Tibial artery (tissue), 4 donors: ENCODE measurements at regions not wholly inside any gene's neighbourhood (a gene's known extent, or its start where the extent isn't known, plus 50 kb on each side); places are given as distances from the start of the nearest gene placed in this dataset.

Experiments
- DNase-seq, 2 donors: peaks; one replicate each; pipeline ENCODE4 v3.0.0-alpha.2; 2019
- H3K27ac ChIP-seq, 2 donors: fragments of 200-600 bp; sonication (generic) in 1 of 2; 1 replicate in 1 of 2; 2 replicates in 1 of 2; pipeline ENCODE4 v1.5.1; 2018 to 2019; ENCODE audit warnings: mild to moderate bottlenecking in 1 of 2
- H3K27me3 ChIP-seq, 2 donors: fragments of 200-600 bp; sonication (generic) in 1 of 2; one replicate each; pipeline versions ENCODE4 v1.5.1 to v1.6.0; 2016 to 2019
- H3K36me3 ChIP-seq, 3 donors: fragments of 200-600 bp; sonication (generic) in 2 of 3; one replicate each; pipeline ENCODE4 v1.5.1; 2016 to 2019; ENCODE audit warnings: mild to moderate bottlenecking in 2 of 3
- H3K4me1 ChIP-seq, 4 donors: fragments of 200-600 bp; sonication (generic) in 2 of 4; 1 replicate in 3 of 4; 2 replicates in 1 of 4; pipeline ENCODE4 v1.5.1; 2016 to 2019
- H3K4me3 ChIP-seq, 2 donors: fragments of 200-600 bp; sonication (generic) in 1 of 2; 1 replicate in 1 of 2; 2 replicates in 1 of 2; pipeline ENCODE4 v1.5.1; 2018 to 2019; ENCODE audit warnings: mild to moderate bottlenecking in 2 of 2
- H3K9me3 ChIP-seq, 3 donors: fragments of 200-600 bp; sonication (generic) in 1 of 3; one replicate each; pipeline ENCODE4 v1.5.1; 2016 to 2019
- intact Hi-C: fragments of 100-400 bp; cut with DNase I; formaldehyde crosslinking; loops from one replicate; pipeline ENCODE4 v1.15.0; 2023; ENCODE audit warnings: low total_unique reads
- TF ChIP-seq, protein P1 (sequence below), 2 experiments: fragments of 200-600 bp in 1 of 2; fragments of 450-650 bp in 1 of 2; IDR thresholded peaks; one replicate each; pipeline ENCODE4 v1.5.1; 2017 to 2019; ENCODE audit warnings: antibody characterized with exemption in 2 of 2, mild to moderate bottlenecking in 1 of 2, moderate library complexity in 1 of 2

DNA sequence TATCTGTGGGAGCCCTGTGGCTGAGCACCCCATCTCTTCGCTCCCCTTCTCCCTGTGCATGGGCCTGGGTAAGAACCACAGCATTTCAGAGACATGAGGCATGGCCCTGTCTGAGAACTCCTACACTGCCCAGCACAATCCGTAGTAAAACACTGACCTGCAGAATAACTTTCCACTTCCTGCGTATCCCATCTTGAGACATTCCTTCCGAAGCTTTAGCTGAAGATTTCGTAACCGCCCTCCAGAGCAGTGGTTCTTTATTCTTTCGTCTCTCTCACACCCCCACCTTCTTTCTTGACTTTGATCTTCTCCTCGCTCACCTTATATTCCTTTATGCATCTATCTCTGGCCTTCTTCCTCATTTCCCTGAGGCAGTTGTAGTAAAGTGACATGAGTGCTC is 381.1 kb downstream of the HRH4 start:
- Histone ChIP-seq H3K36me3 (no peaks in the 10 kb centered on the region), H3K27ac (no peak overlapping the region), H3K4me1 (no peaks in the 10 kb centered on the region), H3K27me3 (no peaks in the 10 kb centered on the region), H3K9me3 (no peaks in the 10 kb centered on the region), H3K4me3 (no peak overlapping the region)
- TF ChIP-seq, protein P1, sequence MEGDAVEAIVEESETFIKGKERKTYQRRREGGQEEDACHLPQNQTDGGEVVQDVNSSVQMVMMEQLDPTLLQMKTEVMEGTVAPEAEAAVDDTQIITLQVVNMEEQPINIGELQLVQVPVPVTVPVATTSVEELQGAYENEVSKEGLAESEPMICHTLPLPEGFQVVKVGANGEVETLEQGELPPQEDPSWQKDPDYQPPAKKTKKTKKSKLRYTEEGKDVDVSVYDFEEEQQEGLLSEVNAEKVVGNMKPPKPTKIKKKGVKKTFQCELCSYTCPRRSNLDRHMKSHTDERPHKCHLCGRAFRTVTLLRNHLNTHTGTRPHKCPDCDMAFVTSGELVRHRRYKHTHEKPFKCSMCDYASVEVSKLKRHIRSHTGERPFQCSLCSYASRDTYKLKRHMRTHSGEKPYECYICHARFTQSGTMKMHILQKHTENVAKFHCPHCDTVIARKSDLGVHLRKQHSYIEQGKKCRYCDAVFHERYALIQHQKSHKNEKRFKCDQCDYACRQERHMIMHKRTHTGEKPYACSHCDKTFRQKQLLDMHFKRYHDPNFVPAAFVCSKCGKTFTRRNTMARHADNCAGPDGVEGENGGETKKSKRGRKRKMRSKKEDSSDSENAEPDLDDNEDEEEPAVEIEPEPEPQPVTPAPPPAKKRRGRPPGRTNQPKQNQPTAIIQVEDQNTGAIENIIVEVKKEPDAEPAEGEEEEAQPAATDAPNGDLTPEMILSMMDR (IDR thresholded peaks at IDR 0.05) = no peak
- DNase-seq = no peak
- intact Hi-C loops = no loop called here

DNA sequence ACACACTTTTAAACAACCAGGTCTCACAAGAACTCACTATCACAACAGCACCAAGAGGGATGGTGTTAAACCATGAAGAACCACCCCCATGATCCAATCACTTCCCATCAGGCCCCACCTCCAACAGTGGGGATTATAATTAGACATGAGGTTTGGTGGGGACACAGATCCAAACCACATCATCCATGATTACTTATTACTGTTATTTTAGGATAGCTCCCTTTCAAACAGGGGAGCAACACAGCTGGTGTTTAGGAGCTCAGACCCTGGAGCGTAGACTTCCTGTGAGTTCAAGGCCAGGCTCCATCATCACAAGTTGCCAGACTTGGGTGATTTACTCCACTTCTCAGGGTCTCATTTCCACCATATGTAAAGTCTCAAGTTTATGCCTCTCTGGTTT is 382.7 kb downstream of the HRH4 start:
- no peak overlapping the region for H3K27ac ChIP-seq
- intact Hi-C loops = no loop called here
- no peaks in the 10 kb centered on the region for H3K9me3 ChIP-seq
- H3K27me3 ChIP-seq = no peaks in the 10 kb centered on the region
- no peaks in the 10 kb centered on the region for H3K4me1 ChIP-seq
- TF ChIP-seq, protein P1 (IDR thresholded peaks at IDR 0.05) = no peak
- no peak for DNase-seq
- H3K4me3 ChIP-seq = no peak overlapping the region
- no peaks in the 10 kb centered on the region for H3K36me3 ChIP-seq

DNA sequence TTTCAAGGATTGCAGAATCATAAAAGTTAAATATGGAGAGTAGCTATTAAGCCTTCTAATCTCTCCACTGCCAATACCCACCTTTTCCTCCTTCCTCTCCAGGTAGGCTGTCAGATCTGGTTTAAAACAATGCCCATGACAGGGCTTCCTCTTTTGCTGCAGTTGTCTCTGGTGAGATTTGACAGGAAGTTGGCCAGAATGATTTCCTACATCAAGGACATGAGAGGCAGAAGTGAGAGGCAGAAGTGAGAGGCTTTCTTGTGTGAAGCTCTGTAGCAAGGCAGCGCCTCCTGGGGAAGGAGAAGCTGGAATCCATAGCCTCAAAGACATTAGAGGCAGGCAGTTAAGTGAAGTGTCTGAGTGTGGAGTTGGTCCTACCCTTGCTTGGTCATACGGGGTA is 385.7 kb downstream of the HRH4 start:
- intact Hi-C loops = no loop called here
- no peaks in the 10 kb centered on the region for H3K36me3 ChIP-seq
- no peak for DNase-seq
- H3K4me1 ChIP-seq = no peaks in the 10 kb centered on the region
- no peaks in the 10 kb centered on the region for H3K9me3 ChIP-seq
- TF ChIP-seq, protein P1 (IDR thresholded peaks at IDR 0.05) = no peak
- no peak overlapping the region for H3K27ac ChIP-seq
- no peak overlapping the region for H3K4me3 ChIP-seq
- no peaks in the 10 kb centered on the region for H3K27me3 ChIP-seq

DNA sequence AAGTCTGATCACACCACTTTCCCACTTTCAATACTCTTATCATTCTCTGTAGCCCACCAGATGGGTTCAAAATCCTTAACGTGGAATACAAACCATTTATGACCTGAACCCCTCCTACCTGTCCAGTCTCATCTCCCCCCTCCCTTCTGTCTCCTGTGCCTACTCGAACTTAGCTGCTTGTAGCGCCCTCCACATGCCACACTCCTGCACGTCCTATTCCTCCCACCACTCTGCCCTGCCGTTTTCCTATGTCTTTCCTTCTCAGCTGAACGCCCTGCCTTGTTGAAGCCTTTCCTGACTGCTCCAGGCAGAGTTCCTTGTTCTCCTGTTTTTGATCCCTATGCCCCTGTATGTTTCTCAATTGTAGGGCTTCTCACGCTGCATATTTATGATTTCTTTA is 390.1 kb downstream of the HRH4 start:
- Histone ChIP-seq H3K36me3 (no peaks in the 10 kb centered on the region), H3K4me3 (no peak overlapping the region), H3K4me1 (no peaks in the 10 kb centered on the region), H3K9me3 (no peaks in the 10 kb centered on the region), H3K27ac (no peak overlapping the region), H3K27me3 (peaks cover 0 to 2% of the 10 kb centered on the region in 2 donors)
- intact Hi-C loops = no loop called here
- TF ChIP-seq, protein P1 (IDR thresholded peaks at IDR 0.05) = no peak
- DNase-seq = no peak

DNA sequence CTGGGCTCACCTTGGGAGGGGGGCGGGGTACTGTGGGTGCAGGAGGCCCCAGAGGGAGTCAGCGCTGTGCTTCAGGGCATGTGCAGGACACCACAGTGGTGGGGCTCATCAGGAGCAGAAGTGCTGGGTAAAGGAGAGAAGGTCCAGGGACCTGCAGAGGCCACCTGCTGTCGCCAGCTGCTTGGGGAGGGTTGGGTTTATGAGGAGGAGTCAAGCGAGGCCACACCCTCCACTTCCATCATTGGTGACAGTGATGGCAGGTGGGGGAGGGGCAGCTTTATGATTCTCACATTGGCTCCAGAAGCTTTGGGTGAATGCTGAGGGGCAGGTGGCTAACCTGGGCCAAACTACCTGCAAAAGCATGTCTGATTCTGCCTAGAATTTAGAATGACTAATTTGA is 392.6 kb downstream of the HRH4 start:
- Histone ChIP-seq H3K36me3 (no peaks in the 10 kb centered on the region), H3K4me3 (no peak overlapping the region), H3K9me3 (no peaks in the 10 kb centered on the region), H3K27me3 (peaks cover 0 to 2% of the 10 kb centered on the region in 2 donors), H3K27ac (no peak overlapping the region), H3K4me1 (no peaks in the 10 kb centered on the region)
- TF ChIP-seq, protein P1 (IDR thresholded peaks at IDR 0.05) = no peak
- no peak for DNase-seq
- intact Hi-C loops = no loop called here

DNA sequence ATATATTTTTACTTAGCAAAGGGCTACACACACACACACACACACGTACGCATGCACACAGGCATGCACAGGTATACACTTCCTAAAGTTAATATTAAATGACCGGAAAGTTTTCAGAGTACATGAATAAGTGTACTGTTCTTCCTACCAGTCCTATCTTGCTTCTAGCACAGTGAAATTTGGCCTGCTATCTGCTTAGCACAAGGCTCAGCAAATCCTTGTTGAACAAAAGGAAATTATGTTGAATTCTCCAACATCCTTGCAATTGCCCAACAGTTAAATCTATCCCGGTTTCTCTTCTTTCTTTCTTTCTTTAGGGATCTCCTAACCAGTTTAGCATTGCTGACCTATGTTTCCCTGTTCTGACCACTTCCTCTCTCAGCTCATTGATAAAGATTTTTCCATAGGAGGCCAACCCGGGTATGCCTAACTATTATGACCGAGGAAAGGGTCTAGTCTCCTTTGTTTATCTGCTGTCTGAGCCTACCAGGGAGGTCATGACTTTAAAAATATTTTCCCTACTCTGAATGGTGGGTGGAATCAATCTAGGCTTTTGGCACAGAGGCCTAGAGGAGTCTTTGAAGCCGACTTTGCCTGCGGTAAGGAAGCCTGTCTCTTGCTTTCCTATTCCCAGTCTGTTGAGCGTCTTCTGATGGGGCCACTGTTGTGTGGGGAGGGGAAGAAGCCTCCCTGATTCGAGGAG is 400.7 kb downstream of the HRH4 start:
- Histone ChIP-seq H3K4me3 (no peak overlapping the region), H3K27me3 (no peaks in the 10 kb centered on the region), H3K4me1 (no peaks in the 10 kb centered on the region), H3K27ac (no peak overlapping the region), H3K9me3 (no peaks in the 10 kb centered on the region), H3K36me3 (no peaks in the 10 kb centered on the region)
- intact Hi-C loops = no loop called here
- DNase-seq = no peak
- TF ChIP-seq, protein P1 (IDR thresholded peaks at IDR 0.05) = no peak
